H9 (cell line): ENCODE measurements at regions not wholly inside any gene's neighbourhood (a gene's known extent, or its start where the extent isn't known, plus 50 kb on each side); places are given as distances from the start of the nearest gene placed in this dataset.

Source experiments
- DNase-seq: peaks from one replicate; pipeline ENCODE4 v3.0.0-alpha.2; 2017
- H2AFZ ChIP-seq: one replicate; pipeline ENCODE4 v1.6.1; 2013; ENCODE audit warnings: mild to moderate bottlenecking, low read length, control low read depth, moderate library complexity
- H2AK5ac ChIP-seq: 2 replicates; pipeline ENCODE4 v1.6.1; 2013; ENCODE audit warnings: low read length, control low read depth, mixed read lengths; ENCODE audit not compliant: insufficient read length
- H2BK120ac ChIP-seq: one replicate; pipeline ENCODE4 v1.6.1; 2013; ENCODE audit warnings: low read depth, mild to moderate bottlenecking, low read length, control low read depth, inconsistent platforms; ENCODE audit not compliant: poor library complexity, severe bottlenecking
- H2BK12ac ChIP-seq: 2 replicates; pipeline ENCODE4 v1.6.1; 2013; ENCODE audit warnings: low read length, control low read depth, mixed read lengths, low read depth; ENCODE audit not compliant: insufficient read length
- H2BK15ac ChIP-seq: 2 replicates; pipeline ENCODE4 v1.6.1; 2013; ENCODE audit warnings: low read depth, low read length, control low read depth
- H2BK20ac ChIP-seq: one replicate; pipeline ENCODE4 v1.6.1; 2013; ENCODE audit warnings: low read depth, mild to moderate bottlenecking, low read length, control low read depth, inconsistent platforms; ENCODE audit not compliant: poor library complexity, severe bottlenecking
- H2BK5ac ChIP-seq: 2 replicates; pipeline ENCODE4 v1.6.1; 2013; ENCODE audit warnings: low read length, control low read depth, mixed read lengths; ENCODE audit not compliant: insufficient read length
- H3K14ac ChIP-seq: 2 replicates; pipeline ENCODE4 v1.6.1; 2013; ENCODE audit warnings: low read length, control low read depth; ENCODE audit not compliant: insufficient read depth
- H3K18ac ChIP-seq: 2 replicates; pipeline ENCODE4 v1.6.1; 2013; ENCODE audit warnings: low read depth, mild to moderate bottlenecking, mixed read lengths, low read length, control low read depth; ENCODE audit not compliant: insufficient read length
- H3K23ac ChIP-seq: 2 replicates; pipeline ENCODE4 v1.6.1; 2013; ENCODE audit warnings: low read length, control low read depth, mixed read lengths, low read depth; ENCODE audit not compliant: insufficient read length
- H3K23me2 ChIP-seq: 2 replicates; pipeline ENCODE4 v1.6.1; 2013; ENCODE audit warnings: low read depth, mild to moderate bottlenecking, mixed read lengths, low read length, control low read depth; ENCODE audit not compliant: insufficient read length, poor library complexity, severe bottlenecking
- H3K27ac ChIP-seq: 2 replicates; pipeline ENCODE4 v1.5.1; 2013; ENCODE audit warnings: low read length, control low read depth, mixed read lengths, low read depth; ENCODE audit not compliant: insufficient read length
- H3K27me3 ChIP-seq: 2 replicates; pipeline ENCODE4 v1.6.1; 2013; ENCODE audit warnings: low read length, control low read depth, inconsistent platforms; ENCODE audit not compliant: insufficient read depth
- H3K4ac ChIP-seq: 2 replicates; pipeline ENCODE4 v1.6.1; 2013; ENCODE audit warnings: low read depth, mild to moderate bottlenecking, control low read depth, inconsistent platforms, low read length, moderate library complexity
- H3K4me1 ChIP-seq: 2 replicates; pipeline ENCODE4 v1.6.1; 2013; ENCODE audit warnings: low read length, control low read depth, inconsistent platforms; ENCODE audit not compliant: insufficient read depth
- H3K4me2 ChIP-seq: 2 replicates; pipeline ENCODE4 v1.6.1; 2013; ENCODE audit warnings: low read length, control low read depth, mixed read lengths; ENCODE audit not compliant: insufficient read length, insufficient read depth
- H3K56ac ChIP-seq: 2 replicates; pipeline ENCODE4 v1.6.1; 2013; ENCODE audit warnings: low read depth, mild to moderate bottlenecking, mixed read lengths, low read length, control low read depth; ENCODE audit not compliant: insufficient read length
- H3K79me1 ChIP-seq: 2 replicates; pipeline ENCODE4 v1.6.1; 2013; ENCODE audit warnings: low read depth, mild to moderate bottlenecking, moderate library complexity, low read length, control low read depth, inconsistent platforms; ENCODE audit not compliant: insufficient read depth, poor library complexity, severe bottlenecking
- H3K79me2 ChIP-seq: 2 replicates; pipeline ENCODE4 v1.6.1; 2013; ENCODE audit warnings: low read length, control low read depth, inconsistent platforms; ENCODE audit not compliant: insufficient read depth
- H3K9ac ChIP-seq: 2 replicates; pipeline ENCODE4 v1.6.1; 2013; ENCODE audit warnings: low read length, control low read depth, mixed read lengths; ENCODE audit not compliant: insufficient read length; ENCODE audit errors: extremely low read depth
- H3K9me3 ChIP-seq: one replicate; pipeline ENCODE4 v1.6.1; 2013; ENCODE audit warnings: low read depth, low read length, inconsistent platforms; ENCODE audit not compliant: control insufficient read depth
- H3T11ph ChIP-seq: one replicate; pipeline ENCODE4 v1.6.1; 2013; ENCODE audit warnings: mild to moderate bottlenecking, low read length, control low read depth, inconsistent platforms
- H4K20me1 ChIP-seq: one replicate; pipeline ENCODE4 v1.6.1; 2013; ENCODE audit not compliant: control insufficient read depth, insufficient read length, insufficient read depth
- H4K5ac ChIP-seq: 2 replicates; pipeline ENCODE4 v1.6.1; 2013; ENCODE audit warnings: low read depth, mild to moderate bottlenecking, mixed read lengths, low read length, control low read depth; ENCODE audit not compliant: insufficient read length
- H4K8ac ChIP-seq: replicated peaks from 2 replicates; pipeline ENCODE4 v1.6.1; 2013; ENCODE audit warnings: low read length, control low read depth, mixed read lengths, low read depth; ENCODE audit not compliant: insufficient read length
- H4K91ac ChIP-seq: 2 replicates; pipeline ENCODE4 v1.6.1; 2013; ENCODE audit warnings: low read depth, mild to moderate bottlenecking, moderate library complexity, mixed read lengths, low read length, control low read depth; ENCODE audit not compliant: insufficient read length
- H3K27ac Mint-ChIP-seq, 3 experiments: 2 replicates in 2 of 3; 3 replicates in 1 of 3; pipeline ENCODE4 v1.8.0; 2020 to 2021; ENCODE audit warnings: mixed read lengths in 3 of 3, mild to moderate bottlenecking in 1 of 3, moderate library complexity in 1 of 3
- H3K27me3 Mint-ChIP-seq: 2 replicates; pipeline ENCODE4 v1.8.0; 2021; ENCODE audit warnings: low read depth, mild to moderate bottlenecking, moderate library complexity, mixed read lengths
- H3K36me3 Mint-ChIP-seq, 3 experiments: 2 replicates in 2 of 3; 3 replicates in 1 of 3; pipeline ENCODE4 v1.8.0; 2020 to 2021; ENCODE audit warnings: low read depth in 3 of 3, mixed read lengths in 3 of 3; ENCODE audit not compliant: insufficient read depth in 1 of 3
- H3K4me1 Mint-ChIP-seq, 2 experiments: 2 replicates each; pipeline ENCODE4 v1.8.0; 2020; ENCODE audit warnings: mixed read lengths in 2 of 2
- H3K4me3 Mint-ChIP-seq, 2 experiments: 2 replicates in 1 of 2; 3 replicates in 1 of 2; pipeline ENCODE4 v1.8.0; 2020 to 2021; ENCODE audit warnings: mild to moderate bottlenecking in 2 of 2, mixed read lengths in 2 of 2, moderate library complexity in 1 of 2
- H3K9me3 Mint-ChIP-seq, 2 experiments: 2 replicates in 1 of 2; 3 replicates in 1 of 2; pipeline ENCODE4 v1.8.0; 2020; ENCODE audit warnings: mild to moderate bottlenecking in 2 of 2, mixed read lengths in 2 of 2, moderate library complexity in 1 of 2
- WGBS: extraction: QIAGEN DNeasy Blood & Tissue Kit; methylation state at CpG from one replicate; pipeline ENCODE4 v1.1.7; 2013; ENCODE audit warnings: missing lambda C conversion rate, low lambda C conversion rate, mixed read lengths; ENCODE audit not compliant: insufficient read length; ENCODE audit errors: extremely low coverage; 5-methylcytosine and 5-hydroxymethylcytosine counted together
- TF ChIP-seq, protein P1 (sequence below): fragments of 200-600 bp; sonication (generic); conservative IDR thresholded peaks from 3 replicates; pipeline ENCODE4 v1.8.0; 2021; ENCODE audit warnings: antibody characterized with exemption, mild to moderate bottlenecking

DNA sequence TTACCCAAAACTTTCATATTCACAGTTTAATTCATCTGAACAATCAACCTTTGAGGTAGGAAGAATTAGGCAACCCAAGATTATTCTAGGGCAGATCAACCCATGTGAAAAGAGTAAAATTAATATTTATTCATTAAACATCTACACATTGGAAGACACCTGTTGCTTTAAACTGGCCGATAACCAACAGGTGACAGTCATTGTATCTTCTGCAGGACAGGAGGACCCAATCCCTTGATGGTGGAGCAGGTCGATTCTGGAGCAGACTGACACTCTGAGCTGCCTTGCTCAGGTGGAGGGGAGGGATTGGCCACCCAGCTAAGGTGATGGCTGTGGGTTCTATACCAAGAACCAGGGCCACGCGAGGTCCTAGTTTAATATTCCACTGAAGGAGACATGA, 230.3 kb downstream of the OSR1 start:
- Histone ChIP-seq H3K4me1 (no peaks in the 10 kb centered on the region), H4K5ac (no peak overlapping the region), H3K79me1 (no peaks in the 10 kb centered on the region), H2BK120ac (no peak overlapping the region), H3K27ac (no peak overlapping the region), H3K23me2 (no peaks in the 10 kb centered on the region), H4K91ac (no peak overlapping the region), H2BK12ac (no peak overlapping the region), H3K4me2 (no peak overlapping the region), H3K18ac (no peak overlapping the region), H3K56ac (no peak overlapping the region), H3K9me3 (no peaks in the 10 kb centered on the region), H3K14ac (no peak overlapping the region; the same call in 1 of the 2 replicates), H4K8ac (no peak overlapping the region), H2AK5ac (no peak overlapping the region), H3K27me3 (no peaks in the 10 kb centered on the region), H3K79me2 (no peaks in the 10 kb centered on the region), H4K20me1 (no peaks in the 10 kb centered on the region), H2BK5ac (no peak overlapping the region), H2AFZ (no peak overlapping the region), H2BK15ac (no peak overlapping the region), H3K9ac (no peak overlapping the region), H3T11ph (no peak overlapping the region), H3K4ac (no peak overlapping the region), H3K23ac (no peak overlapping the region), H2BK20ac (no peak overlapping the region)
- Mint-ChIP-seq H3K36me3 (no peaks in the 10 kb centered on the region; a peak in 1 of 7 replicates), H3K4me3 (no peak overlapping the region), H3K4me1 (peaks cover 5 to 8% of the 10 kb centered on the region in 2 experiments; a peak in 3 of 4 replicates), H3K27ac (no peak overlapping the region), H3K9me3 (no peaks in the 10 kb centered on the region), H3K27me3 (no peaks in the 10 kb centered on the region)
- DNase-seq: no peak
- WGBS: no CpG with 5 or more reads among the region's 4 CpGs
- TF ChIP-seq, protein P1, sequence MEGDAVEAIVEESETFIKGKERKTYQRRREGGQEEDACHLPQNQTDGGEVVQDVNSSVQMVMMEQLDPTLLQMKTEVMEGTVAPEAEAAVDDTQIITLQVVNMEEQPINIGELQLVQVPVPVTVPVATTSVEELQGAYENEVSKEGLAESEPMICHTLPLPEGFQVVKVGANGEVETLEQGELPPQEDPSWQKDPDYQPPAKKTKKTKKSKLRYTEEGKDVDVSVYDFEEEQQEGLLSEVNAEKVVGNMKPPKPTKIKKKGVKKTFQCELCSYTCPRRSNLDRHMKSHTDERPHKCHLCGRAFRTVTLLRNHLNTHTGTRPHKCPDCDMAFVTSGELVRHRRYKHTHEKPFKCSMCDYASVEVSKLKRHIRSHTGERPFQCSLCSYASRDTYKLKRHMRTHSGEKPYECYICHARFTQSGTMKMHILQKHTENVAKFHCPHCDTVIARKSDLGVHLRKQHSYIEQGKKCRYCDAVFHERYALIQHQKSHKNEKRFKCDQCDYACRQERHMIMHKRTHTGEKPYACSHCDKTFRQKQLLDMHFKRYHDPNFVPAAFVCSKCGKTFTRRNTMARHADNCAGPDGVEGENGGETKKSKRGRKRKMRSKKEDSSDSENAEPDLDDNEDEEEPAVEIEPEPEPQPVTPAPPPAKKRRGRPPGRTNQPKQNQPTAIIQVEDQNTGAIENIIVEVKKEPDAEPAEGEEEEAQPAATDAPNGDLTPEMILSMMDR: no peak
